Tibial artery (tissue), 4 donors: ENCODE measurements at regions not wholly inside any gene's neighbourhood (a gene's known extent, or its start where the extent isn't known, plus 50 kb on each side); places are given as distances from the start of the nearest gene placed in this dataset.

Experiments used
- DNase-seq, 2 donors: peaks; one replicate each; pipeline ENCODE4 v3.0.0-alpha.2; 2019
- H3K27ac ChIP-seq, 2 donors: fragments of 200-600 bp; sonication (generic) in 1 of 2; 1 replicate in 1 of 2; 2 replicates in 1 of 2; pipeline ENCODE4 v1.5.1; 2018 to 2019; ENCODE audit warnings: mild to moderate bottlenecking in 1 of 2
- H3K27me3 ChIP-seq, 2 donors: fragments of 200-600 bp; sonication (generic) in 1 of 2; one replicate each; pipeline versions ENCODE4 v1.5.1 to v1.6.0; 2016 to 2019
- H3K36me3 ChIP-seq, 3 donors: fragments of 200-600 bp; sonication (generic) in 2 of 3; one replicate each; pipeline ENCODE4 v1.5.1; 2016 to 2019; ENCODE audit warnings: mild to moderate bottlenecking in 2 of 3
- H3K4me1 ChIP-seq, 4 donors: fragments of 200-600 bp; sonication (generic) in 2 of 4; 1 replicate in 3 of 4; 2 replicates in 1 of 4; pipeline ENCODE4 v1.5.1; 2016 to 2019
- H3K4me3 ChIP-seq, 2 donors: fragments of 200-600 bp; sonication (generic) in 1 of 2; 1 replicate in 1 of 2; 2 replicates in 1 of 2; pipeline ENCODE4 v1.5.1; 2018 to 2019; ENCODE audit warnings: mild to moderate bottlenecking in 2 of 2
- H3K9me3 ChIP-seq, 3 donors: fragments of 200-600 bp; sonication (generic) in 1 of 3; one replicate each; pipeline ENCODE4 v1.5.1; 2016 to 2019
- intact Hi-C: fragments of 100-400 bp; cut with DNase I; formaldehyde crosslinking; loops from one replicate; pipeline ENCODE4 v1.15.0; 2023; ENCODE audit warnings: low total_unique reads
- TF ChIP-seq, protein P1 (sequence below), 2 experiments: fragments of 200-600 bp in 1 of 2; fragments of 450-650 bp in 1 of 2; IDR thresholded peaks; one replicate each; pipeline ENCODE4 v1.5.1; 2017 to 2019; ENCODE audit warnings: antibody characterized with exemption in 2 of 2, mild to moderate bottlenecking in 1 of 2, moderate library complexity in 1 of 2

DNA sequence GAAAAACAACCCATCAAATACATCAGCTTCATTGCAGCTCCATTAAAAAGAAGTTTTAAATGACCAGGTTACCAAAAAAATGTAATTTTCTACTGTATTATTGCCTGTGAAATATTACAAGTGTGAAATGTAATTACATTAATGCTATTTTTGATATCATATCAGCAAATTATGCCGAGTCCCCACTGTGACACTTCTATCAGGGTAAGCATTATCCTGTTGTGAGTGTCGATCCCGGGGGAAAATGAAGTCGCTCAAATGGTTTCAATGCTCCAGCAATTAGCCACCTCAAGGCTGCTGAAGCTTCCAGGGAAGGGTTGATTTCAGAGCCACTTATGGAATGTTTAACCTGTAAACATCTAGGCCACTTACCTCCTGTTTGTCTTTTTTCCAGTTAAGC, 70.4 kb downstream of the RCN1 start:
- Histone ChIP-seq H3K27me3 (no peaks in the 10 kb centered on the region), H3K36me3 (no peaks in the 10 kb centered on the region), H3K9me3 (no peaks in the 10 kb centered on the region), H3K4me1 (no peaks in the 10 kb centered on the region), H3K27ac (no peak overlapping the region), H3K4me3 (no peak overlapping the region)
- DNase-seq: no peak
- intact Hi-C loops: no loop called here
- TF ChIP-seq, protein P1, sequence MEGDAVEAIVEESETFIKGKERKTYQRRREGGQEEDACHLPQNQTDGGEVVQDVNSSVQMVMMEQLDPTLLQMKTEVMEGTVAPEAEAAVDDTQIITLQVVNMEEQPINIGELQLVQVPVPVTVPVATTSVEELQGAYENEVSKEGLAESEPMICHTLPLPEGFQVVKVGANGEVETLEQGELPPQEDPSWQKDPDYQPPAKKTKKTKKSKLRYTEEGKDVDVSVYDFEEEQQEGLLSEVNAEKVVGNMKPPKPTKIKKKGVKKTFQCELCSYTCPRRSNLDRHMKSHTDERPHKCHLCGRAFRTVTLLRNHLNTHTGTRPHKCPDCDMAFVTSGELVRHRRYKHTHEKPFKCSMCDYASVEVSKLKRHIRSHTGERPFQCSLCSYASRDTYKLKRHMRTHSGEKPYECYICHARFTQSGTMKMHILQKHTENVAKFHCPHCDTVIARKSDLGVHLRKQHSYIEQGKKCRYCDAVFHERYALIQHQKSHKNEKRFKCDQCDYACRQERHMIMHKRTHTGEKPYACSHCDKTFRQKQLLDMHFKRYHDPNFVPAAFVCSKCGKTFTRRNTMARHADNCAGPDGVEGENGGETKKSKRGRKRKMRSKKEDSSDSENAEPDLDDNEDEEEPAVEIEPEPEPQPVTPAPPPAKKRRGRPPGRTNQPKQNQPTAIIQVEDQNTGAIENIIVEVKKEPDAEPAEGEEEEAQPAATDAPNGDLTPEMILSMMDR (IDR thresholded peaks at IDR 0.05): no peak

DNA sequence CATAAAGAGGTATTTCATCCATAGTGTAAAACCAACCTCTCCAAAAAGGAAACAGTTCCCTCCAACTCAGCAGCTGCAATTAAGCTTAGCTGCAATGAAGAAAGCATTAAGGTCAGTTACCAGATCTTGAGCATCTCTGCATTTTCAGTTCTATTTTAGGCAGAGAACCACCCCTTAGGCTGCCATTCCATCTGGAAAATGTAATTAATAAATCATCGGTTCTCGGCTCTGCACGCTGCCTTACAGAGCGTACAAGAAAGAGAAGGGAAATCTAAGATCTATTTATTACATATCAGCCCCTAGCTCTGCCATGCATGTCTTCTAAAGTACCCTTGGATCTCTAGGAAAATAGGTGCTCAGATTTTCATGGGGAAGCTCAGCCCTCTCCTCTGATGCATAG, 71.5 kb downstream of the RCN1 start:
- intact Hi-C loops: no loop called here
- H3K4me3 ChIP-seq: no peak overlapping the region
- TF ChIP-seq, protein P1 (IDR thresholded peaks at IDR 0.05): no peak
- H3K27me3 ChIP-seq: no peaks in the 10 kb centered on the region
- H3K27ac ChIP-seq: no peak overlapping the region
- no peaks in the 10 kb centered on the region for H3K9me3 ChIP-seq
- no peaks in the 10 kb centered on the region for H3K4me1 ChIP-seq
- H3K36me3 ChIP-seq: no peaks in the 10 kb centered on the region
- no peak for DNase-seq

DNA sequence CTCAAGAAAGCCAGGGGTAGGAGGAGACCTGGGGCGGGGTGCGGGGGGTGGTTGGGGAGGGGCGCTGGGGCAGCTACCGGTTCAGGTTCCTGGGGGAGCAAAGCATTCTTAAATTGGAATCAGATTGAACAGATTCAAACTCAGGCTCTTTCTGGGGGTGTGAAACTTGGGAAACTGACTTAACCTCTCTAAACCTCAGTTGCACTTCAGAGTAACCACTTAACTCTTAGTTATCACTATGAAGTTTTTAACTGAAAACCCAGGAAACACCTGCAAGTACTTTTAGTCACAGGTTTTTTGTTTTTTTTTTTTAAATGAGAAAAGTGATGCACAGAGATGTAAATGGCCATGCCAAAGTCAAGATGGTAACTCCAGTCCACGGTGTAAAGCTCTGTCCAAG, 72.0 kb downstream of the RCN1 start:
- no peaks in the 10 kb centered on the region for H3K4me1 ChIP-seq
- no peak overlapping the region for H3K27ac ChIP-seq
- intact Hi-C loops: no loop called here
- TF ChIP-seq, protein P1 (IDR thresholded peaks at IDR 0.05): no peak
- no peak for DNase-seq
- no peak overlapping the region for H3K4me3 ChIP-seq
- H3K36me3 ChIP-seq: no peaks in the 10 kb centered on the region
- H3K27me3 ChIP-seq: no peaks in the 10 kb centered on the region
- no peaks in the 10 kb centered on the region for H3K9me3 ChIP-seq

DNA sequence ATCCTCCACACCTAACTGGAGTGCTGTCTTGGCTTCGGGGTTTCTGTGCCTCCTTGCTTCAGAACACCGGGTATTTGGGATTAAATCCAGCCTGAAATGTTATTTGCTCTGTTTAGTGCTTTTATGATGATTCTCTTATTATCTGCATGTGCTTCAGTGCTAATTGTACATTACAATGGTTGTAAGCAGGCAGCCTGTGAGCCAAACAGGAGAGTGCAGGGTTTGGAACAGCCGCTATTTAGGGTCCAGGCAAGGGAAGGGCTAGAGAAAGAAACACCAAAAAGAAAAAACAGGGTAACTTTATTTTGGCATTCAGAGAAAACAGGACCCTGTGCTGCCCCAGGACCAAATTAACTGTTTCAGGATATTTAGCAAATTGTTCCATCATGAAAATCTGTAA, 72.7 kb downstream of the RCN1 start:
- Histone ChIP-seq H3K36me3 (no peaks in the 10 kb centered on the region), H3K4me1 (no peaks in the 10 kb centered on the region), H3K27me3 (no peaks in the 10 kb centered on the region), H3K9me3 (no peaks in the 10 kb centered on the region), H3K27ac (no peak overlapping the region), H3K4me3 (no peak overlapping the region)
- intact Hi-C loops: no loop called here
- TF ChIP-seq, protein P1 (IDR thresholded peaks at IDR 0.05): no peak
- no peak for DNase-seq

DNA sequence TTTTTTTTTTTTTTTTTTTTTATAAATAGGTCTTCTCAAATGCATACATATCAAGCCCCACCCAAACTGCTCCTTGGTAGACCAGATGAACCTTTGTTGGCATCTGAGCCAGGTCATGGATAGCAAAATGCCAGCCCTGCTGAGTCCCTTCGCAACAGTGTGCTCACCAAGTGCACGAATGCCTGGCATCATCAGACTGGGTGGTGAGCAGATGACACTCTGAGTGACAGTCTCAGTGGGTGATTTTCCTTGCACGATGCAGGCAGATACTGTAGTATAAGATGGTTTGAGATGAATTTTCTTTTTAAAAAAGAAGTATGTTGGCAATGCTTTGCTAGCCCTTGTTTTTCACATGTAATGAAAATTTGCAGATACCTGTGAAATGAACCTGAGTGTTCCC, 74.0 kb downstream of the RCN1 start:
- intact Hi-C loops: loop anchor here (5.0 kb wide), 1 partner anchor 928 kb away; no protein-coding TSS in a partner anchor
- DNase-seq: no peak
- TF ChIP-seq, protein P1 (IDR thresholded peaks at IDR 0.05): no peak

DNA sequence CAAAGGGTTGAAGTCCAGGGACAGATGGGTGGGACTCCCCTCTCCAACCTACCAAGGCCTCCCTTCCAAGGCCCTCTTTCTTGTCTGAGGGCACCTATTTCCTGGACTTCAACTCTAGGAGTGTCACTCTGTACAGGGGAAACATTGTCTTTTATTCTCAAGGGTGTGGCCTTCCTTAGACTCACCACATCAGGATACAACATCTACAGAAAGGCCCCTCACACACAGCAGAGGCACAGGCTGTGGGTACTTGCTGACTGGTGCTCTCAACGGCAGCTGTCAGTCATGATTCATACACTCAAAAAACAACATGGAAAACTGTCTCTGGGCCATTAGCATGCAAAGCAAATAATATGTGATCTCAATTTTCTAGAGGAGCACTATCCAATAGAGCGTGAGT, 78.0 kb downstream of the RCN1 start:
- Histone ChIP-seq H3K27ac (no peak overlapping the region), H3K9me3 (no peaks in the 10 kb centered on the region), H3K4me3 (no peak overlapping the region), H3K27me3 (no peaks in the 10 kb centered on the region), H3K36me3 (no peaks in the 10 kb centered on the region), H3K4me1 (peaks cover 0 to 10% (median 4%) of the 10 kb centered on the region in 4 donors)
- TF ChIP-seq, protein P1 (IDR thresholded peaks at IDR 0.05): no peak
- intact Hi-C loops: loop anchor here (5.0 kb wide), 1 partner anchor 932 kb away; no protein-coding TSS in a partner anchor
- DNase-seq: no peak

More for the DNA sequence above, 74.0 kb downstream of the RCN1 start:
- Histone ChIP-seq H3K4me1 (no peaks in the 10 kb centered on the region), H3K9me3 (no peaks in the 10 kb centered on the region), H3K27ac (no peak overlapping the region), H3K36me3 (no peaks in the 10 kb centered on the region), H3K4me3 (no peak overlapping the region), H3K27me3 (no peaks in the 10 kb centered on the region)
